ENCODE measurements at regions not wholly inside any gene's neighbourhood (a gene's known extent, or its start where the extent isn't known, plus 50 kb on each side); places are given as distances from the start of the nearest gene placed in this dataset.

- H4K20me1 ChIP-seq (ENCODE audit: insufficient read depth, poor library complexity, severe bottlenecking): no peaks in the 10 kb centered on the region
- TF ChIP-seq CTCF (IDR thresholded peaks at IDR 0.05; ENCODE audit: poor library complexity) (no peak), EZH2 (IDR thresholded peaks at IDR 0.05; ENCODE audit: borderline replicate concordance) (no peak), EZH2phosphoT487 (IDR thresholded peaks at IDR 0.05; ENCODE audit: low read depth, severe bottlenecking, unreplicated experiment) (no peak)
- no peaks in the 10 kb centered on the region for H3K27me3 ChIP-seq
- H3K79me2 ChIP-seq: no peaks in the 10 kb centered on the region
- WGBS (ENCODE audit: low lambda C conversion rate, missing lambda C conversion rate): 95% methylated on average over 10 of the region's 10 CpGs
- peaks cover 5% of the 10 kb centered on the region for H3K4me1 ChIP-seq (ENCODE audit: insufficient read depth)
- no peak overlapping the region for H2AFZ ChIP-seq
- H3K9me3 ChIP-seq (ENCODE audit: low read depth): no peaks in the 10 kb centered on the region
- no peak overlapping the region for H3K4me3 ChIP-seq
- no peak overlapping the region for H3K4me2 ChIP-seq
- no peaks in the 10 kb centered on the region for H3K9me2 ChIP-seq (replicated peaks; ENCODE audit: insufficient read depth)
- no peak overlapping the region for H3K27ac ChIP-seq
- no peaks in the 10 kb centered on the region for H3K36me3 ChIP-seq (replicated peaks; ENCODE audit: insufficient read depth, low read depth)
- DNase-seq (ENCODE audit: low spot score): peak; percentile 1
Measured at GRCh38 chr6:170128346-170128745, 162.5 kb downstream of the DLL1 start.

GRCh38 chr6:170127151-170127550, 163.7 kb downstream of the DLL1 start:
- H3K27ac ChIP-seq: no peak overlapping the region
- H3K27me3 ChIP-seq: no peaks in the 10 kb centered on the region
- no peak overlapping the region for H2AFZ ChIP-seq
- peak; percentile 2 for DNase-seq (ENCODE audit: low spot score)
- no peaks in the 10 kb centered on the region for H3K9me2 ChIP-seq (replicated peaks; ENCODE audit: insufficient read depth)
- WGBS (ENCODE audit: low lambda C conversion rate, missing lambda C conversion rate): 95% methylated on average over 9 of the region's 9 CpGs
- H4K20me1 ChIP-seq (ENCODE audit: insufficient read depth, poor library complexity, severe bottlenecking): no peaks in the 10 kb centered on the region
- H3K4me1 ChIP-seq (ENCODE audit: insufficient read depth): peaks cover 5% of the 10 kb centered on the region
- H3K79me2 ChIP-seq: no peaks in the 10 kb centered on the region
- H3K4me2 ChIP-seq: no peak overlapping the region
- no peaks in the 10 kb centered on the region for H3K36me3 ChIP-seq (replicated peaks; ENCODE audit: insufficient read depth, low read depth)
- H3K9me3 ChIP-seq (ENCODE audit: low read depth): no peaks in the 10 kb centered on the region
- no peak for TF ChIP-seq EZH2phosphoT487 (IDR thresholded peaks at IDR 0.05; ENCODE audit: low read depth, severe bottlenecking, unreplicated experiment)
- no peak for TF ChIP-seq EZH2 (IDR thresholded peaks at IDR 0.05; ENCODE audit: borderline replicate concordance)
- no peak for TF ChIP-seq CTCF (IDR thresholded peaks at IDR 0.05; ENCODE audit: poor library complexity)
- no peak overlapping the region for H3K4me3 ChIP-seq

- no peaks in the 10 kb centered on the region for H3K36me3 ChIP-seq (replicated peaks; ENCODE audit: insufficient read depth, low read depth)
- H3K4me2 ChIP-seq: no peak overlapping the region
- no peak overlapping the region for H3K4me3 ChIP-seq
- H3K27ac ChIP-seq: peak overlapping the region; percentile 65
- peaks cover 5% of the 10 kb centered on the region for H3K4me1 ChIP-seq (ENCODE audit: insufficient read depth)
- TF ChIP-seq CTCF (IDR thresholded peaks at IDR 0.05; ENCODE audit: poor library complexity): no peak
- no peak for TF ChIP-seq EZH2 (IDR thresholded peaks at IDR 0.05; ENCODE audit: borderline replicate concordance)
- no peak for TF ChIP-seq EZH2phosphoT487 (IDR thresholded peaks at IDR 0.05; ENCODE audit: low read depth, severe bottlenecking, unreplicated experiment)
- no peak overlapping the region for H2AFZ ChIP-seq
- no peaks in the 10 kb centered on the region for H3K27me3 ChIP-seq
- no peaks in the 10 kb centered on the region for H4K20me1 ChIP-seq (ENCODE audit: insufficient read depth, poor library complexity, severe bottlenecking)
- H3K9me2 ChIP-seq (replicated peaks; ENCODE audit: insufficient read depth): no peaks in the 10 kb centered on the region
- no peaks in the 10 kb centered on the region for H3K79me2 ChIP-seq
- H3K9me3 ChIP-seq (ENCODE audit: low read depth): peaks cover 4% of the 10 kb centered on the region
- WGBS (ENCODE audit: low lambda C conversion rate, missing lambda C conversion rate): 88% methylated on average over 27 of the region's 27 CpGs
- no peak for DNase-seq (ENCODE audit: low spot score)
Measured at GRCh38 chr6:170125456-170126300, 165.2 kb downstream of the DLL1 start.
